HG03196 (cell line): ENCODE measurements at regions not wholly inside any gene's neighbourhood (a gene's known extent, or its start where the extent isn't known, plus 50 kb on each side); places are given as distances from the start of the nearest gene placed in this dataset.

Experiments used
- ATAC-seq: cut with Tn5 transposase; IDR thresholded peaks from one replicate; pipeline ENCODE4 v1.9.1; 2021; ENCODE audit not compliant: unreplicated experiment

GRCh38 chr1:105294838-105295237, 1545.1 kb downstream of the AMY1C start:
- no peak for ATAC-seq

- no peak for ATAC-seq
Measured at GRCh38 chr1:105310063-105310462, 1560.4 kb downstream of the AMY1C start.

- no peak for ATAC-seq
Measured at GRCh38 chr1:105317976-105318375, 1568.3 kb downstream of the AMY1C start.

GRCh38 chr1:105326886-105327285, 1577.2 kb downstream of the AMY1C start:
- ATAC-seq = no peak

GRCh38 chr1:105337420-105337819, 1587.7 kb downstream of the AMY1C start:
- ATAC-seq = no peak

- no peak for ATAC-seq
Measured at GRCh38 chr1:105343317-105343716, 1593.6 kb downstream of the AMY1C start.

GRCh38 chr1:105359457-105359856, 1609.8 kb downstream of the AMY1C start:
- no peak for ATAC-seq

- ATAC-seq = no peak
Measured at GRCh38 chr1:105362438-105362837, 1612.7 kb downstream of the AMY1C start.

- ATAC-seq = no peak
Measured at GRCh38 chr1:105368446-105368845, 1618.7 kb downstream of the AMY1C start.

- ATAC-seq = no peak
Measured at GRCh38 chr1:105373681-105374080, 1624.0 kb downstream of the AMY1C start.

GRCh38 chr1:105386489-105386888, 1636.8 kb downstream of the AMY1C start:
- no peak for ATAC-seq

GRCh38 chr1:105396001-105396400, 1646.3 kb downstream of the AMY1C start:
- no peak for ATAC-seq

- no peak for ATAC-seq
Measured at GRCh38 chr1:105398909-105399308, 1649.2 kb downstream of the AMY1C start.

GRCh38 chr1:105399716-105400115, 1650.0 kb downstream of the AMY1C start:
- ATAC-seq = no peak

- no peak for ATAC-seq
Measured at GRCh38 chr1:105416261-105416660, 1640.2 kb upstream of the PRMT6 start.

- no peak for ATAC-seq
Measured at GRCh38 chr1:105419030-105419429, 1637.4 kb upstream of the PRMT6 start.

GRCh38 chr1:105427543-105427942, 1628.9 kb upstream of the PRMT6 start:
- no peak for ATAC-seq

GRCh38 chr1:105436589-105437259, 1619.8 kb upstream of the PRMT6 start:
- ATAC-seq = no peak

- no peak for ATAC-seq
Measured at GRCh38 chr1:105437847-105438246, 1618.6 kb upstream of the PRMT6 start.

- no peak for ATAC-seq
Measured at GRCh38 chr1:105442901-105443300, 1613.6 kb upstream of the PRMT6 start.

- ATAC-seq = no peak
Measured at GRCh38 chr1:105459759-105460158, 1596.7 kb upstream of the PRMT6 start.

GRCh38 chr1:105462308-105462707, 1594.2 kb upstream of the PRMT6 start:
- no peak for ATAC-seq

GRCh38 chr1:105467549-105467948, 1588.9 kb upstream of the PRMT6 start:
- ATAC-seq = no peak
